Stimulated activated CD4-positive, alpha-beta T cell treated with anti-CD3 and anti-CD28 coated beads, TNF-alpha, amount 100 ng/mL, for 1 hour (primary cell): ENCODE measurements at regions not wholly inside any gene's neighbourhood (a gene's known extent, or its start where the extent isn't known, plus 50 kb on each side); places are given as distances from the start of the nearest gene placed in this dataset.
A peak's percentile ranks its signal among the peaks of the same experiment; 100 is the strongest.
"Not testable (repeated sequence)": the region's sequence is repeated elsewhere in the genome, so short reads cannot be mapped to it uniquely, and the experiment has no call there.

Experiments
- DNase-seq, 3 donors: peaks; one replicate each; pipeline ENCODE4 v3.0.0-alpha.2; 2020; ENCODE audit warnings: low read depth in 3 of 3, low spot score in 1 of 3

- no peak for DNase-seq
Measured at GRCh38 chr2:238775591-238775990, 72.3 kb upstream of the TWIST2 start.

DNA sequence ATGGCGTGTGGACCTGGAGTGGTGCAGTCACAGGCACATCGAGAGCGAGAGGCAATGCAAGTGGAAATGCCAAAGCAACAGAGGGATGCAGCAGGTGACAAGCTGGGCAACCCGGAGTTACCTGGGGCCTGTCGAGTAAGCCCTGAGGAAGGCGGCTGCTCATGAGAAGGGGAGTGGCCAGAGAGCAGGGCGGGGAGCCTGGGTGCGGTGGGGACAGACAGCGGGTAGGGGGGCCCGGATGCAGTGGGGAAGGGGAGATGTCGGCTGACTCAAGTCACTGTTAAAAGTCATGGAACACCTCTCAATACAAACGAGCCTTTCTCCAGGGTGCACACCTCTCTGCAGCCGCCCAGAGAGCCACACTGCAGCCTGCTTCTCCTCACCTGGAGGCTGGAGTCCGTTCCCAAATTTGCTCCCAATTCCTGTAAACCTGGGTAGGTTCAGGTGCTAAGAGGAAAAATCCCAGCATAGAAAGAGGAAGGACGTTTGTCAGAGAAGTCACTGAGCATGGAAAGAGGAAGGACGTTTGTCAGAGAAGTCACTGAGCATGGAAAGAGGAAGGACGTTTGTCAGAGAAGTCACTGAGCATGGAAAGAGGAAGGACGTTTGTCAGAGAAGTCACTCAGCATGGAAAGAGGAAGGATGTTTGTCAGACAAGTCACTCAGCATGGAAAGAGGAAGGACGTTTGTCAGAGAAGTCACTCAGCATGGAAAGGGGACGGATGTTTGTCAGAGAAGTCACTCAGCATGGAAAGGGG, 71.7 kb upstream of the TWIST2 start:
- DNase-seq = no peak

DNA sequence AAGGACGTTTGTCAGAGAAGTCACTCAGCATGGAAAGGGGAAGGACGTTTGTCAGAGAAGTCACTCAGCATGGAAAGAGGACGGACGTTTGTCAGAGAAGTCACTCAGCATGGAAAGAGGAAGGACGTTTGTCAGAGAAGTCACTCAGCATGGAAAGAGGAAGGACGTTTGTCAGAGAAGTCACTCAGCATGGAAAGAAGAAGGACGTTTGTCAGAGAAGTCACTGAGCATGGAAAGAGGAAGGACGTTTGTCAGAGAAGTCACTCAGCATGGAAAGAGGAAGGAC, 71.2 kb upstream of the TWIST2 start:
- not testable (repeated sequence) for DNase-seq

DNA sequence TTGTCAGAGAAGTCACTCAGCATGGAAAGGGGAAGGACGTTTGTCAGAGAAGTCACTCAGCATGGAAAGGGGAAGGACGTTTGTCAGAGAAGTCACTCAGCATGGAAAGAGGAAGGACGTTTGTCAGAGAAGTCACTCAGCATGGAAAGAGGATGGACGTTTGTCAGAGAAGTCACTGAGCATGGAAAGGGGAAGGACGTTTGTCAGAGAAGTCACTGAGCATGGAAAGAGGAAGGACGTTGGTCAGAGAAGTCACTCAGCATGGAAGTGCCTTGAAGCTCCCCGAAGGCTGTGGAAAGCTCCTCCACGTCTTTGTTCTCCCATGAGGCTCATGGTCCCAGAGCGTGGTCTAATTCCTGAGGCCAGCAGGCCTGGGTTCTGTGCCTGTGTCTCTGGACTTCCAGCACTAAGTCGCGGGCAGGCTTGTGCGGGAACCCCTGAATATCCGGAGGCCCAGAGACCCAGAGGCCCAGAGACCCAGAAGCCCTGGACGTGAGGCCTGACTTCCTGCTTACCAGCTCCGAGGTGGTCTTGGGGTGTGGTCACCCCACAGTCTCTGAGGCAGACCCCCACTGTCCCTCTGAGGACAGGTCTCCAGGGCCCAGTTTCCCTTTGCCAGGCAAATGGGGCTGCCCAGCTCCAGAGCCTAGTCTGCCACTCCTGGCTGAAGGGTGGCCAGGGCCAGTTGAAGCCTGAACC, 70.4 kb upstream of the TWIST2 start:
- DNase-seq = no peak

- peak; percentile 5 to 34 (median 21) for DNase-seq
Measured at GRCh38 chr2:238784671-238785527, 63.0 kb upstream of the TWIST2 start.

DNA sequence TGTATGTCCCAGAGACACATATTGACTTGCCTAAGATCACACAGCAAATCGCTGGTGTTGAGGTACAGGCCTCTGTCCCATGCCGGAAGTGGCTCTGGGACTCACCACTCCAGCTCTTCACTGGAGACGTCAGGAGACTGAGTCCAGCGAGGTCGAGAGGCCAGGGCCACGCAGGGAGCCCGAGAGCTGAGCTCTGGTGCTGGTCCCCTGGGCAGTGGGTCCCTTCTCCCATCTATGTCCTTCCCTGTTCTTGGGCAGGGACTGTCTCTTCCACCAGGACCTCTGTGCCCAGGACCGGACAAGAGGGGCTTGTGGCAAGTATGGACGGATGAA, 62.4 kb upstream of the TWIST2 start:
- no peak for DNase-seq

DNA sequence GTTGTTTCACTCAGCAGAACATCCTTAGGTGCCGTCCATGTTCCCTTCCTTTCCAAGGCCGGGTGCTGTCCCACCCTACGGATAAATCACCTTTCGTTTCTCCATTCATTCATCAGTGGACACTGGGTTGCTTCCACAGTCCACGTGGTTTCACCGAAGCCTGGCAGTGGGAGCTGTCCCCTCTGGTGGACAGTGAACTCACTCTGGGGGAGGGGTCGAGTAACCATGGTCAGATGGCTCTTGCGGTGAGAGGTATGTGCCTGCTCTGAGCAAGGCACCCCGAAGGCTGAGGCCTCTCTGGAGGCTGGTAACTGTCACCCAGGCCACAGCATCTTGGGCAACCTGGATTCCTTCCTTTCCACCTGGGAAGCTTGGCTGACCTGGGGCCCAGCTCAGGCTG, 61.5 kb upstream of the TWIST2 start:
- DNase-seq = no peak

- DNase-seq = no peak
Measured at GRCh38 chr2:238786792-238787490, 60.9 kb upstream of the TWIST2 start.

GRCh38 chr2:238787501-238787900, 60.4 kb upstream of the TWIST2 start:
- DNase-seq = no peak

DNA sequence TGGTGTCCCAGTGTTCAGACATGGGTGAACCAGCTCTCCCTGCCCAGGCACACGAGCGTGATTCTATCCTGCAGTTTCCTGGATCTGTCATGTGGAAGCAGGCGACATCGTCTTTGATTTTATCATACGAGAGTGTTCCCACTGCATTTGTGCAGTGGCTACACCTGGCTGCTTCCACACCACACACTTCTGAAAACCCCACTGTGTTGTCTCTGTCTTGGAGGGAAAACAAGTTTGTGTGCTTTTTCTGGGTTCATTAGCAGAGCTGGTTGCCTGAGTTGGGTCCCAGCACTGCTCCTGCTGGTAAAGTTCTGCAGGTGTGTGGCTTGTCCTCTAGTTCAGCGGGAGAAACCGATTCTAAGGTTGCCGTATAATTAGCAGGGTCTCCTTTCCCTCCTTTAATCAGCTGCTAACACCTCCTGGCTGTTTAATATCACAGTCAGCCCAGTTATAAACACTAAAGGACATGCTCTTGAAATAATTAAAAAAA, 58.5 kb upstream of the TWIST2 start:
- no peak for DNase-seq

GRCh38 chr2:238790126-238790832, 57.6 kb upstream of the TWIST2 start:
- DNase-seq = no peak

DNA sequence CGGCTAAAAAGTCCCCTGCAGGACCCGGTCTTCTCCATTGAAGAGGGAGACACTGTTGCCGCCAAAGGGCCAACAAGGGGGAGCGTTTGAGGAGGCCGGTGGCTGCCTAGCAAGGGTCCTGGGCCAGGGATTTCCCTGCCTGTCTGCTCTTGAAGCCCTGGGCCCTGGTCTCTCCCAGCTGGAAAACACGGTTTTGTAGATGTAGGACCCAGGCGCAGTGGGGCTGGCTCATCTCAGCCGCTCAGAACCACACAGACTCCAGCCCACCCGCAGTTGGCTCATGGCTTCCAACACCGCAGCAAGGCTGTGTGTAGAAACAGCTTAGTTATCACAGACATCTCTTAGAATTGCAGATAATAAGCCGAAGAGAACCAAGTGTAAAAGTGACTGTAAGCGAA, 57.1 kb upstream of the TWIST2 start:
- no peak for DNase-seq

DNA sequence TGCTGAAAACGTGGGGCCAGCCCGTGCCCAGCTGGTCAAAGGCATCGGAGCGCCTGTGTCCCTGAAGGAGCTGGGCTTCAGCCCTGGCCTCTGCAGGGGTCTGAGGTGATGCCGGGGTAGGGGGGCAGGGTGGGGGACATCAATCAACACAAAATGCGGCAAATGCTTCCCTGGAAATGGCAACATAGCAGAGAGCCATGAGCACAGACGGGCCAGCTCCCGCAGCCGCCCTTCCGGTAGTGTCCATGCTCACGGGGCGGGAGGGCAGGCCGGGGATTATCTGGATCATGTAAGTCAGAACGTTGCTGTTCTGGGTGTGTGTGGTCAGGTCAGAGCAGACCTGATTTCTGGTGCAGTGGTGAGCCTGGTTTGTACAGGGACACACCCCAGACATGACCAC, 56.5 kb upstream of the TWIST2 start:
- no peak for DNase-seq

DNA sequence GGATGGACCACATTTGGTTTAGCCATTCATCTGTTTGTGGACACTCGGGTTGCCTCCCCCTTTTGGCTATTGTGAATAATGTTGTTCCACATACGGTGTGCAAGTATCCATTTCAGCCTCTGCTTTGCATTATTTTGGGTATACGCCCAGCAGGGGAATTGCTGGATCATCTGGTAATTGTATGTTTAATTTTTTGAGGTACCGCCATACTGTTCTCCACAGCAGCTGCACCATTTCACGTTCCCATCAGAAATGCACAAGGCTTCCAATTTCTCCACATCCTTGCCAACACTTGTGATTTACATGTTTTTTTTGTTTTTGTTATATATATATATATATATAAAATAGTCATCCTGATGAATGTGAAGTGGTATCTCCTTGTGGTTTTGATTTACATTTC, 54.6 kb upstream of the TWIST2 start:
- DNase-seq = no peak

DNA sequence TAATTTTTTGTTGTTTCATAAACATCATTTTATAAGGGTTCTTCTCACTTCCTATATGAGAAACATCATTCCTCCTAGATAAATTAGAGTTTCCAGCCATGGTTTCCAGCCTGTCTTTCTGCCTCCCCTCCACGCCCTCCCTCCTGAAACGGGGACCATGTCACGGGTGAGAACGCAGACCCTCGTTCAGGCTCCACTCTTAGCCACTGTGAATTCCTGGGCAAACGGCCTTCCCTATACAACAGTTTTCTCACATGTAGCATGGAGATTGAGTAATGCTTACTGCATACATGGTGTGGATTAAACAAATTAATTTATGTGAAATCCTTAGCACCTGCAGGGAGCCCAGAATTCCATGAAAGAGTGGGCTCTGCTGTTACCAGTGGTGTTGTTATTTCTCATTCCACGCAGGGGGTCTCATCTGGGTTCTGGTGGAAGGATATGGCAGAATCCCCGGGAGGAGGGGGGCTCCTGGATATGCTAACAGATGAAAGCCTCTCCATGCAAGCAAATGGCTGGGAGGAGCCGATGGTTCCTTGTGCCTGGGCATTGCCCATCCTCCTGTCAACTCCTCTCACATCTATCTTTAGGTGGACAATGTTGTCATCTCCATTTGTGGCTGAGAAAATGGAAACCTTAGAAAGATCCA, 54.0 kb upstream of the TWIST2 start:
- DNase-seq = no peak

DNA sequence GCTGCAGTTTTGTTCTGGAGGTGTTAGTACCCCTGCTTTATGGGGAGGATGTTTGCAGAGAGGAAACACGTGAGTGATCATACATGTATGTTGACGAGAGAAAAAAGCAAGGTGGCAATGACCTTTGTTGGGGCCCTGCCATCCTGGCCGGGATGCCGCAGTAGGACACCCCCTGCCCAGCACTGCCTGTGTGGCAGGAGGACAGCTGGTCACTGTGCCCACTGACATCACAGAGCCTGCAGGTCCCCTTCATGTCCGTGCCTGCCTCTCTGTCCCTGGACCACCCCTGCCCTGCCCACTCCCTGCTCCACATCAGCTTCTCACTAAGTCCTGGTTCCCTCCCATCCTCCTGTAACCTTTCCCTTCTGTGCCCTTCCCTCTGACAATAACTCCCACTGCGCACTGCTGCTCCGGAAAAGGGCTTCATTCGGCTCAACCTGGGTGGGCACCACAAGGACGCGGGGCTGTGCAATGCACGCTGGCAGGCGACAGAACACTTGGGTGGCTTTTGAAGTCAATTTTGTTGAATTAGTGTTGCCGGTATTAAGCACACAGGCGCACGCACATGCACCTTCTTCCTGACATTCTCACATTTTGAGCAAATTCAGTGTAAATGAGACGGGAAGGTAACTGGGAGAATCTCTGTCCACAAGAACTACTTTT, 51.5 kb upstream of the TWIST2 start:
- DNase-seq = no peak

GRCh38 chr2:238797537-238797936, 50.3 kb upstream of the TWIST2 start:
- DNase-seq = no peak
